H1 (cell line): ENCODE measurements at regions not wholly inside any gene's neighbourhood (a gene's known extent, or its start where the extent isn't known, plus 50 kb on each side); places are given as distances from the start of the nearest gene placed in this dataset.

Experiments
- ASH2L ChIP-seq: fragments of 200-600, 300-600 bp; sonication (generic); IDR thresholded peaks from one replicate; pipeline ENCODE4 v1.7.1; 2017; ENCODE audit warnings: low read length
- JUND ChIP-seq: IDR thresholded peaks from 2 replicates; pipeline ENCODE4 v1.6.1; 2011; ENCODE audit warnings: mild to moderate bottlenecking, improper control_type of control experiment, low read length
- POLR2A ChIP-seq, 2 experiments: IDR thresholded peaks; 1 replicate in 1 of 2; 2 replicates in 1 of 2; pipeline ENCODE4 v1.6.1; 2011; ENCODE audit warnings: low read depth in 2 of 2, low read length in 2 of 2, mild to moderate bottlenecking in 2 of 2; ENCODE audit errors: control extremely low read depth in 1 of 2
- POLR2AphosphoS5 ChIP-seq: IDR thresholded peaks from 2 replicates; pipeline ENCODE4 v1.6.1; 2011; ENCODE audit warnings: low read depth, low read length

DNA sequence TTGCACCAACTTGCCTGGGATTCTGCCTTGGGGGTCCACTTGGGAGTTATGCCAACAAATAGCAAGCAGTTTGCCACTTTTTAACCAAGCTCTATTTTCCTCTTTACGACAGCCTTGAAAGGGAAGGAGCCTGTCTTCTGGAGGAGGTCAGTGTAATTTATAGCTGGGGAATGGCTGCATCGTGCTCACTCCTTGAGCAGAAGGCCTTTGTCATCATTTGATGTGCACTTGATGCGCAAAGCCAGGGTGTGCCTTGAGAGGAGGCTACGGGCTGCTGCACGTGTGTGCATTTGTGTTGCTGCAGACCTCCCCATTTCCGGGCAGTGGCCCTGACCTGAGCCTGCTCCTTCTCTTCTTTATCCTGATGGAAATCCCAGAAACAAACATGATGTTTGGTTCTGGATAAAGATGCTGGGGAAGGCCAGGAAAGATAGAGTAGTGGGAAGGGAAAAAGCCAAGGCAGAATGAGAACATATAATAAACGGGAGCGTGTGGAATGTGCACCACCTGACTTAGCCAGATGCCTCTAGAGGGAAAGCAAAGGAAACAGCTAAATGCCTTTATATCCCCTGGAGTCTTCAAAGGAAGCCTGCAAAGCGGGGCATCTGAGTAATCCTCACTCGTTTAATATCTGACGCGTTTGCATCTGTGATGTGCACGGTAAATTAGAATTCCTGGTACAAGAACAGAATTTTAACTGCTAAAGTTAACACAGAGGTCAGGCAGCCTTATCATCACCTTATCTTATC is 68.3 kb upstream of the ZNF521 start:
- TF ChIP-seq ASH2L (no peak), POLR2AphosphoS5 (no peak), JUND (no peak), POLR2A (IDR thresholded peaks at IDR 0.05; ENCODE audit: control extremely low read depth in 1 of 2, low read depth in 2 of 2, low read length in 2 of 2) (no peak)
